NCI-H1048 (cell line): ENCODE measurements at regions not wholly inside any gene's neighbourhood (a gene's known extent, or its start where the extent isn't known, plus 50 kb on each side); places are given as distances from the start of the nearest gene placed in this dataset.
"Not testable (repeated sequence)": the region's sequence is repeated elsewhere in the genome, so short reads cannot be mapped to it uniquely, and the experiment has no call there.

Experiments used
- DNase-seq: peaks from one replicate; lab custom pipeline; 2025; lab: John Stamatoyannopoulos, UW

DNA sequence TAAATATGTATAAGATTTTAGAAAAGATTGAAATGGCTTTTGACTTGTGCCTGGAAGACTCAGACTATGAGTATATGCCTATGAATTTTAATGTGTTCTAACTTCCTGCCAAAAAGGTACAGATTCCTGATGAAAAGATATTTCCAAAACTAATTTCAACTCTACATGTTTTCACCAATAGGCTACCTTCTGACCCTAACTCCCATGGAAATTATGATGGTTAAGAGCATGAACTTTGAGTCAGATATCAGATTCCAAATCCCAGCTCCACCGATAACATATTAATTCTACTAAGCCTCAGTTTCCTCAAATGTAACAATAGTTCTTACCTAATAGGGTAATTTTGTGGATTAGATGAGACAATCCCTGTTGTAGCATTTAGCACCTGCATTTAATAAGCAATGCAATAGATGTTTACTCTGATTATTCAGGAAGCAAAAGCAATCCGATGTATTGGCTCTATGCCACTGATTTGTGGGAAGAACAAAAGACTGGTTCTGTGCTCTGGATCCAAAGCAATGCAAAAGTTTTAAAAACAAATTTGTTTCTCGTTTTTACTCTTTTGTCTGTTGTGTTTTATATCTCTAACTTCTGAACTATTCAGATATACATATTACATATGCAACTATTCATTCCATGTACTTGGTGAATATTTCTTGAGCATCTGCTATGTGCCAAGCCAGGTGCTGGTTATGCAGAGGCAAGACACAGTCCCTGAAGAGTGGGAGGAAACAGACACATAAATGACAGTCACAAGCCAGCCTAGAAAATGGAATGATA is 115.4 kb downstream of the GATA6 start:
- no peak for DNase-seq

DNA sequence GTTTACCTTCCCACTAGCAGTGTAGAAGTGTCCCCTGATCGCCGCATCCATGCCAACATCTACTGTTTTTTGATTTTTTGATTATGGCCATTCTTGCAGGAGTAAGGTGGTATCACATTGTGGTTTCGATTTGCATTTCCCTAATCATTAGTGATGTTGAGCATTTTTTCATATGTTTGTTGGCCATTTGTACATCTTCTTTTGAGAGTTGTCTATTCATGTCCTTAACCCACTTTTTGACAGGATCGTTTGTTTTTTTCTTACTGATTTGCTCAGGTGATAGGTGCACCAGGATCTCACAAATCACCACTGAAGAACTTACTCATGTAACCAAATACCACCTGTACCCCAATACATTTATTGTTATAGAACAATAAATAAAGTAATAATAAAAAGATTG is 114.5 kb downstream of the GATA6 start:
- DNase-seq = not testable (repeated sequence)

DNA sequence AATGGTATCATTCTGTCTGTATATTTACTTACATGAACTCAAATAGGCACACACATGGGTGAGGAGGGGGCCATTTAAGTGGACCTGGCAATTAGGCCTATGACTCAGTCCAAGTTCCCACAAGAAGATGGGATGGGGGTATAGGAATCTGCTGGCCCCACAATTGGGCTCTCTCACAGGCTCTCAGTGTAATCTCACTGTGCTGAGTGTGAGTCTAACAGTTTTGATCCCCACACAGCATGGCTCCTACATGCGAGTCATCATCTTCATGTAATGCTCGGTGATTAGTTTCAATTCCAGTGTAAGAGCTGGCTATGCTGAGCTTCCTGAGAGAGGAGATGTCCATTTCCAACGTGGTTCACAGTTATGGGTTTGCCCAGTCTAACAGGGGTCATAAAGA is 114.0 kb downstream of the GATA6 start:
- no peak for DNase-seq

DNA sequence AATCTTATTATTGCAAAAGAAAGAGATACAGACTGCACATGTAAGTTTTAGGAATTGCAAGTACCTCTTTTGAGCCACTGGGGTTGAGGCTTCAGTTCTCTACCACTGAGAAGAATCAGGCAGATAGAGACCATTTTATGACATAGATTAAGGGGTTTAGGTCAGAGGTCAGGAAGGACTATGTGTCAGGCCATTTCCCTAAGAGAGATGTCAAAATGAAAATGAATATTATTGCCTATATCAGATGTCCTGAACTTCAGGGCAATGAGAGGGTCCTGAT is 113.7 kb downstream of the GATA6 start:
- DNase-seq = no peak

DNA sequence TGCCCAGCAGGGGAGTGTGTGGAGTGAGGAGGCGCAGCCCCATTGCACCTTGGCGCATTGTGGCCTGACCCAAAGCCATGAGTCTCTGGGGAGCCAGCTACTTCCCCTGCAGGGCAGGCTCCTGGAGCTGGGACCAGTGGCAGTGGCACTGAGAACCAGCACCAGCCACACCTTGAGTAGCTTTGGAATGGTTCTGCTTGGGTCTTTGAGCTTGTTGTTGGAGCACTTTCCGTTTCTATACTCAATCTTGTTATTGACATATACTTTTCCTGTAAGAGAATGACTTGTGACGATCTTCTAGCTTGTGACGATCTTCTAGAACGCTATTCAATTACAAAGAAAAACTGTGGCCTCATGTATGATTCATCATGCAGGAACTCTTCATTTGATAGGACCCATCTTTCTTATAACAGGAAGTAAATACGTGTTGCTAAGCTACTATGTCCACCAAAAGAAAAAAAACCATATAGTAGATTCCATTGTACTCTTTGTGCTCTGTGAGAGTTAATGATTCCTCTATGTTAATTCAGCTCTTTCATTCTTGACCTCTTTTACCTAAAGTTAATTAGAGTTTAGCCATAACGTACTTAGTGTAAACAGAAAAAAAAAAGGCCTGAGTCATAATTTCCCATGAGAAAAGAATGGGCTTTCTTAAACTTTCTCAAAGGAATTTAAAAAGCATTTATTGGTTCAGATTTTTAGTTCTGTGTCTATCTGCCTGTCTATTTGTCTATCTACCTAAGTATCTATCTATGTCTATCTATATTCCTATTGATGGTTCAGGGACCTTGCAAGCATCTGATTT is 113.1 kb downstream of the GATA6 start:
- peak; percentile 40 for DNase-seq

DNA sequence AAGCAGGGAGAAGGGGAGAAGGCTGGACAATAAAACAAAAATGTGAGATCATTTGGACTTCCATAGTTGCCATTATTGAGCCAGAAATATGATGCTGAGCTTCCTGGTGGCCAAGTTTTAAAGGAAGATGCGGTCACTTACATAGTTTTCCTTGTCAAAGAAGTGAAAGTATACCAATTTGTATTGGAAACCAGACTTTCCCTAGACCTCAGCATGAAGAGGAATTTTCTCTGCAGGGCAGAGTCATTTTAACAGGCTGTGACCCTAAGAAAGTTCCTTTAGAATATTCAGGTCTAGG is 111.0 kb downstream of the GATA6 start:
- no peak for DNase-seq

DNA sequence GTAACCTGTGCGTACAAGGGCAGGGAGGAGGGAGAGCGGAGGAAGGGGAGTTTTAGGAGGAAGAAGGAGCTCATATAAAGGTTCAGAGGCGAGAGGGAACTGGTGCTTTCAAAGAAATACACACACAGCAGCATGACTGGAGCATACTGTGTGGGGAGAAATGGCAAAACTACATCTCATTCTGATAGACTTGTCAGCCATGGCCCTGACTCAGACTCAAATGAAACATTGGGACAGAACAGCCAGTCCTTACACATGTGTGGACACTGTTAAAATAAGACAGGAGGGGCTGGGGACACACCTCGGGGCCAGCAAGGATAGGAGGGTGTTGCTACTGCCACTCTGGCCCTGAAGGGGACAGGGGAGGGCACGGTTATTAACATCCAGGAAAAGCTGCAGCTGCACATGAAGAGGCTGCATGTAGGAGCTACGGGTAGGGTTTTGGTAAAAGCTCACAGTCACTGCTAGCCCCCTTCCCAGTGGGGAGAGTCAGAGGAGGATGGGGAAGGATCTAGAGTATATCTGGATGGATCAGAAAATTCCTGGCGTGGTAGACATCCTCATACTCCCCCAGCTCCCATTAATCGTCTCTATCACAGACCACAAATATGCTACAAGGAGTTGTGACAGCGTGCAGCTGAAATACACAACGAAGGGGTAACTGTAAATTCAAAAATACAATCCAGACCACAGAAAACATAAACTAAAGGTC is 110.5 kb downstream of the GATA6 start:
- no peak for DNase-seq

DNA sequence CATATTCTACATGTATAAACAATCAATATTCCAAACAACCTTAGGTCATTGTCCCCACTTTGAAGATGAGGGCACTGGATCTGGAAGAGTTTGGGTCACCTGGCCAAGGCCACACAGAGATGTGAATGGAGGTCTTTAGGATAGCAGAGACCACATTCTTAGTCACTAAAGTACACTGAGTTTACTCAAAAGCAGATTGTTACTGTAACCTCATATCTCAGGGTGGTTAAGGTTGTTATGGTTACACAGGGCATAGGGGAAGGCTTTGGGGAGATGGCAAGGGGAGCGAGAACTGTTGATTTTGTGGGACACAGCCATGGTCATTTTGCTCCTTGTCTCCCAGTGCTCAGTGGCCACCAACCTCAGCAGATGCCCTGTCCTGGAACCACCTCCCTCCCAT is 109.4 kb downstream of the GATA6 start:
- no peak for DNase-seq

DNA sequence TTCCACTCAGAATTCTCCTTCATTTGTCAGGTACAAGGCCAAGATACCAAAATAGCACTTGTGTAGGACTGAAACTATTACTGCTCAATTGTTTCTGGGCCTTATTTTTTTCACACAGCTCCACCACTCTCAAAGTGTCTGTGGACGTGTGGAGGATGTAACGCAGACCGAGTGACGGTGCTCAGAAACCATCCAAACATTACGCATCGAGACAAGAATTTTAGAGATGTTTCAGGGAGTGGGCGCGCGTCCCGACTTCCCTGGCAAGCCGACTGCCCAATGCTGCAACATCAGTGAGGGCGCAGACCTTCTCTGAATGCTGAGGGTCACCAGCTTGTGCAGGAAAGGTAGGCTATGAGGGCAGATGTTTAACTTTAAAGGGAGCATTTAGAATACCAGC is 108.4 kb downstream of the GATA6 start:
- no peak for DNase-seq

DNA sequence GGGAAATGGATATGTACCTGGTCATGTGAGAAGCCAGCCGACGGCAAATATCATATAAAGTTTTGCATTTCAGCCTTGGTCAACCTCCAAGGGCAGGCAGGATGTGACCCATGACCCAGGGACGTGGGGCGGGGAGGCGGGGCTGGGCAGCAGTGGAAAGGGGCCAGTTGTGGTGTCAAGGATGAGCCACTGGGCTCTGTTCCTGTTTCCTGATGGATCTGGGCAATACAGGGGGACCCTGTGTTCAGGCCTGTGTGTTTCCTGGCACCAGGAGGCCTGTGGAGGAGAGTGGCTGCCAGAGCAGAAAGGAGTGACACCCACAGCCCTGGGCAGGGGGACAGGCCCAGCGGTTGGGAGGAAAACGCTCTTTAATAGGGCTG is 106.9 kb downstream of the GATA6 start:
- no peak for DNase-seq

DNA sequence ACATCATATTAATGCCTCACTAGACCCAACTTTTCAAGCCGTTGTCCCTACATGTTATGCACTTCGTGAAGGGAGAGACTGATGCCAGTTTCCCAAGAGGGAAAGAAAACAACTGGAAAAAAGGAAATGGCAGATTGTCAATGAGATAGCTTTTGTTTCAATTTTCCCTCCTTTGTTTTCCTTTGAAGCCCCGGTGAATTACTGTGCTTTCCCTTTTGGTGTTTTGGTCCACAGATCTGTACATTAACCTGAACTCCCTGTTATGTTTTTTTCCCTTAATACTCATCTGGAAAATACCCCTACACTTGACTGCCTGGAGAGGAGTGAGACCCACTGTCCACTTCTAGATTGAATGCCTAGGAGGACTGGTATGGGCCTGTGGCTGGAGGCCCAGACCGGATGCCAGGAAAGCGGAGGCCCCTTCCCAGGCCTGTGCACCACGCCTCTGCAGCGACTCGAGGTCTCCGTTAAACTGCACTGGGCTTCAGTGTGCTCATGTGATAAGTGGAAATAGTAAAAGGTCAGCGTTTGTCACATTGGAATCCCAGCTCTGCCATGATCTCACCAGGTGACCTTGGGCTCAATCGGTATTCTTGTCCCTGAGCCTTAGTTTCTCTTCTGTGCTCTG is 106.4 kb downstream of the GATA6 start:
- no peak for DNase-seq

DNA sequence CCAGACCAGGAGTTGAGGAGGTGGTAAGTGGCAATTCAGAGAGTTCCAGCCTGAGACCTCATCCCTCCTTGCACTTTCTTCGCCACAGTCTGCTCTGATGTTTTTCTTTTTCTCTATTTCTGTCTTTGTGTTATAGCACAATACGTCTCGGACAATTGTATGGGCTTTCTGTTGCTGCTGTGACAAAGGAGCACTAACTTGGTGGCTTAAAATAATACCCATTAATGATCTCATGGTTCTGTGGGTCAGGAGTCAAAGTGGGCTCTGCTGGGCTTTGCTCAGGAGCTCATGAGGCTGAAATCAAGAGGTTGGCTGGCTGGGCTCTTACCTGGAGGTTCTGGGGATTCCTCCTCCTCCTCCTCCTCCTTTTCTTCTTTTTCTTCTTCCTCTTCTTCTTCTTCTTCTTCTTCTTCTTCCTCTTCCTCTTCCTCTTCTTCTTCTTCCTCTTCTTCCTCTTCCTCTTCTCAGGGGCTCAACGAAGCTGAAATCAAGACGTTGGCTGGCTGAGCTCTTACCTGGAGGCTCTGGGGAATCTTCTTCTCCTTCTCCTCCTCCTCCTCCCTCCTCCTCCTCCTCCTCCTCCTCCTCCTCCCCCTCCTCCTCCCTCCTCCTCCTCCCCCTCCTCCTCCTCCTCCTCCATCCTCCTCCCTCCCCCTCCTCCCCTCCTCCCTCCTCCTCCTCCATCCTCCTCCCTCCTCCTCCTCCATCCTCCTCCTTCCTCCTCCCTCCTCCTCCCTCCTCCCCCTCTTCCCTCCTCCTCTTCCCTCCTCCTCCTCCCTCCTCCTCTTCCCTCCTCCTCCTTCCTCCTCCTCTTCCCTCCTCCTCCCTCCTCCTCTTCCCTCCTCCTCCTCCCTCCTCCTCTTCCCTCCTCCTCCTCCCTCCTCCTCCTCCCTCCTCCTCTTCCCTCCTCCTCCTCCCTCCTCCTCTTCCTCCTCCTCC is 104.0 kb downstream of the GATA6 start:
- no peak for DNase-seq

DNA sequence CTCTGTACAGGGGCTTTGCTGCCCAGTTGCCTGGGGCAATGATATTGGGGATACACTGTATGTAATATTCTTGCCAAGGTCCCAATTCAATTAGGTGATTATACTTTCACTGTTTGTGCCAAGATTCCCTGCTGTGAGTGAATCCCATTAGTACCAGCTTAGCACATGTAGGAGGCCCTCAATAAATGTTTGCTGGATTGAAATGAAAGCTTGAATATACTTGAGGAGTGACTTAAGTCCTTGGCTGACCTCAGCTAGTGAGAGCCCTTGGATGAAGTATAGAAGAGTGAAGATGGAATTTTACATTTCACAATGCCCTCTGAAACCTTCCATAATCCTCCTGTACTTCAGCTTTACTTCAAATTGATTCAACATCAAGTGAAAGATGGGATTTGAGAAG is 102.9 kb downstream of the GATA6 start:
- no peak for DNase-seq

DNA sequence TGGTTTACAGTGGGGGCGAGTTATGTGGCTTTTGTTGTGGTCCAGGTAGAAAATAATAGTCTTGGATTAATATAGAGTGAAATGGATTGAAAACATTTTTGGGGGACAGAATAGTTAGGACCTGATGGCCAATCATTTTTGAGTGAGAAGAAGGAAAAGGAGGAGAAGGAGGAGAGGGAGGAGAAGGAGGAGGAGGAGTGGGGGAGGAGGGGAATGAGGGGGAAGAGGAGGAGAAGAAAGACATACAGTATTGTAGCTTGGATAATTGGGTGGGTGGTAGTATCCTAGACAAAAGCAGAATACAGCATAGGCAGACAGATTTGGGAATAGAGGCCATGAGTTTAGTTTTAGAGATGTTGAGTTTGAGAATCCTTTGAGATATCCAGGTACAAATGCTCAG is 101.6 kb downstream of the GATA6 start:
- DNase-seq = no peak

DNA sequence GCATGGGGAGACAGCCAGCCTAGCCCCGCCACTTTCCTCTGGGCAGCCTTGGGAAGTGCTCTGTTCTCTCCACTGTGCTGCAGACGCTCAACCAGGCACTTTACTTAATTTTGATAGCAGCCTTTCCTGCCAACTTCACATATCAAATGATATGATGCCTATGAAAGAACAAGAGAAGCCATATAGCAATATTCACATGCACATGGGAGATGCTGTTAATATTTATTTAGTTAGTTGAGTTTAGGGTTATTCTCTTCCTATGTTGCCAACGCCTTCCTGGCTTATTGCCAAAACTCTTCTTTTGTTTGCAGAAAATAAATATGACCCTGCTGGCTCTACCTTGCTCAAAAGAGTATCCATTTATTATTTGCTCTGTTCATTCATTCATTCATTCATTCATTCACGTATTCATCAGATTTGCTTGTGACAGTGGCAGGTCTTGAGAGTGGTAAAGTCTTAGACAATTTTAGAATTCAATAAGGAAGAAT is 99.3 kb downstream of the GATA6 start:
- DNase-seq = no peak

DNA sequence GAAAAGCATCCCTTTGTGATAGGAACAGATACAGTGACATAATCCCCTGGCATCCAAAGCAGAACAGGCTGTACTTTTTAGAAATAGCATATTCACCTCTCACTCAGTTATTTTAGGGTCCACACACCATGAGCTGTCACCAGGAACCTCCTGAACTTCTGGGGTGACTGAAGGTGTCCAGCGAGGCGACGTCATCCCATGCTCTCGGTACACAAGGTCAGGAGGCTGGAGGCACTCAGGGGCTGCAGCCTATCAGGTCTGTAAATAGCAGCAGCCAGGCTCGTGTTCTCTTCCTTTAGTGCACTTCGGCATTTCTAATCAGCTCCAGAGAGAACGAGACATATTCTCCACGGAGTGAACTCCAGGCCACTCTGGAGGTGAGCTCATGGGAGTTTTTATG is 98.3 kb downstream of the GATA6 start:
- no peak for DNase-seq

DNA sequence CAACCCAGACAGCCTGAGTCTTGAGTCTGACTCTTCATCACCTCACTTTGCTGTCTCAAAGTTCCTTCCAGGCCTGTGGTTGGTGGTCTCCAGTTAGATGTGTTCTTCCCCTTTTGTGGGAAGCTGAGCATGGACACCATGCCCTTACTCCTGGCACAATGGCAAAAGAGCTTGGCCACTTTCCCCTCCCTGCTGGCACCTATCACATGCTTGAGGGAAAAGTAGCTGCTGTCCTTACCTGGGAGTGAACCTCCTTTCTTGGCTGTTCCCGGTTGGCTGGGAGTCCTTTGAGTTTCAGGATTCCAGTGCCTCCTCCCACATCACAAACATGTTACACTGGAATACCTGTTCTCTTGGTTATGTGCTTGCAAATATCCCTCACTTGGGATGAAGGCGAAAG is 97.8 kb downstream of the GATA6 start:
- no peak for DNase-seq

DNA sequence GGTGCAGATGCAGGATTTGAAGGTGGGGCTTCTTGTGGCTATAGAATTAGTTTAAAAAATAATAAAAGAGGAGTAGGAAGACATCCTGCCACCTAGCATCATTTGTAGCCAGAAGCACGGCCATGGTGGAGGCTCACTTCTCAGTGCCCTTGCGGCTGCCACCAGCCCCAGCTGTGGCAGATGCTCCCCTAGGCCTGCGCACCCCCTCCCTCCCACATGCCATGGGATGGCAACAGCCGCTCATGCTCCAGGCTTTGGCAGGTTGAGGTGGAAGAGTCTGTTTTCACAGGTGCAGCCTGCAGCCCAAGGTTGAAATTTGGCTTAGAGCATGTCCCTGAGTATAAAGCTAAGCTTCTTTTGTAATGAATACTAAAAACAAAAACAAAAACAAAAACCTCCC is 96.4 kb downstream of the GATA6 start:
- DNase-seq = no peak

DNA sequence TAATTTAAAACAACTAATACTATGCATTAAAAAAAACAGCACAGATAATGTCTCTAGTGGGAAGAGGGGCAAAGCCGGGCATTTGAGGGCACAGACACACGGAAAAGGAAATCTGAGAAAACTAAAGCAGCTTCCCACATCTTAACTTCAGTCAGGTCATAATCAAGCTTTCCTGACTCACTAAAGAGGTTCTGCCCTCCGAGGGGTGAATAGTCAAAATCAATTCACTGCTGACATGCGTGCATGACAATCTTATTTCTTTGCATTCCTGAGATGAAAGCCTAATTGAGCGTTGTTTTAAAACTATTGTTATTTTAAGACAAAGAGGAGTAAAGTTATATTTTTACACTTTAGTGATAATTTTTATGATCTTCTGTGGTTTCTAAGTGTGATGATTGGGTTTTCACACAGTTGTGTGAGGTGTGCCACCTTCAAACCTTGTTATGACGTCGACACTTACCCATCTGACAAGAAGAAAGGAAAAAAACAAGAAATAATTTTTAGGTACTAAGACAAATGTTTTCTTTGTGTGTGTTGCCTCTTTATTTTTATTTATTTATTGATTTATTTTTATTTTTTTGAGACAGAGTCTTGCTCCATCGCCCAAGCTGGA is 90.9 kb downstream of the GATA6 start:
- no peak for DNase-seq

DNA sequence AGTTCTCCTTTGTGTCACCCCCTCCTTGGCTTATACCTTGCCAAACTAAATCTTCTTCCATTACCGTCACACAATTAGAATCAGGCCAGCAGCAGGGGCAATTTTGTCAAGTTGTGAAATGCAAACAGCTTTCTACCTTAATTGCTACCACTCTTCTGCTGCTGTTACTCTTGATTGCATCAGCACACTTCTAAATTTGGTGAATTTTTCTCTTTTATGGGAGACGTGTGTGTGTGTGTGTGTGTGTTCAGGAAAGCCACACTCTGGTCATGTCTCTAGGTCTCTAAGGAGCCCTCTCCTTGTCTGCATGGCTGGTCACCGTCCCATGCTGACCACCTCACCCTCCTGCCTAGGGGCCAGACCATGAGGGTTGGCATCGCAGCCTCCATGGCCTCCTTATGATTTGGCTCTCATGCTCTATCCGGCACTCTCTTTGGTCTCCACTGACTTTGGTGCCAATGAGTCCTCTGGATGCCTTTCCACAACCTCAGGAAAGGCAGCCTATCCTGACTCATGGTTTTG is 87.7 kb downstream of the GATA6 start:
- DNase-seq = no peak

DNA sequence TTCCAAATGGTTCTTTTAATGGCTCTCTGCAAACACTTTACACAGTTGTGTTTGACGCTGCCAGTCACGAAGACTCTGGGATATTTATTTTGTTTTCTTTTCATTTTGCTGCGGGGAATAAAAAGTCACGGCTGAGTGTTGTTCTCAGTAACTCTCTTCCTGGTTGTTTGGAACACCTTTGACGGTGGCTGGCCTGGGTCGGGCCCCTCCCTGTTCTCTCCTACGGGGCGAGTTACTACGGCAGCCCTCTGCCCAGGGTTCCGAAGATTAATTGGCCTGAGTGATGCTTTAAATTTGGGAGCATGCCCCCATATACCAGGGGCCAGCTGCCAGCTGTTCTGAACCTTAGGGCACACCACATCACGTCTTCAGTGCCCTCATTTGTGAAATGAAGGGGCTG is 84.7 kb downstream of the GATA6 start:
- DNase-seq = no peak
